IMR-90 (cell line): ENCODE measurements at regions not wholly inside any gene's neighbourhood (a gene's known extent, or its start where the extent isn't known, plus 50 kb on each side); places are given as distances from the start of the nearest gene placed in this dataset.

Experiments used
- ATAC-seq: fragments of 200-7000 bp; cut with Tn5 transposase; 2 replicates; pipeline ENCODE4 v1.9.1; 2020; ENCODE audit warnings: low read depth, mild to moderate bottlenecking, moderate library complexity
- BruUV-seq: library from RNA; stranded (reverse); fragments of 400-500 nt; replicated peaks from 2 replicates; lab custom pipeline; 2021; lab: Mats Ljungman, UMichigan
- CTCF ChIA-PET: fragments of 300-600 bp; formaldehyde crosslinking; extraction: SDS; loops from one replicate; lab custom pipeline; 2021; ENCODE audit warnings: antibody characterized with exemption; lab: Yijun Ruan, JAX
- POLR2A ChIA-PET: fragments of 300-600 bp; sonication (Branson Sonifier 250); formaldehyde crosslinking; loops from one replicate; lab custom pipeline; 2022; ENCODE audit warnings: antibody characterized with exemption; ENCODE audit not compliant: unreplicated experiment; lab: Charles Lee
- DNase-seq: peaks from one replicate; pipeline ENCODE4 v3.0.0; 2013
- H2AFZ ChIP-seq: replicated peaks from 2 replicates; pipeline ENCODE3; 2013; ENCODE audit warnings: low read length, mild to moderate bottlenecking; ENCODE audit not compliant: poor library complexity
- H2AK5ac ChIP-seq: 2 replicates; pipeline ENCODE4 v1.6.1; 2013; ENCODE audit warnings: low read depth, low read length, inconsistent platforms
- H2AK9ac ChIP-seq: replicated peaks from 2 replicates; pipeline ENCODE3; 2013; ENCODE audit warnings: mild to moderate bottlenecking, low read depth, low read length, moderate library complexity; ENCODE audit not compliant: poor library complexity
- H2BK120ac ChIP-seq: 2 replicates; pipeline ENCODE4 v1.6.1; 2013; ENCODE audit warnings: low read depth, low read length, inconsistent platforms
- H2BK15ac ChIP-seq: 3 replicates; pipeline ENCODE4 v1.6.1; 2013; ENCODE audit warnings: low read depth, low read length, inconsistent platforms
- H2BK20ac ChIP-seq: 2 replicates; pipeline ENCODE4 v1.6.1; 2013; ENCODE audit warnings: low read depth, mild to moderate bottlenecking, inconsistent platforms, low read length, moderate library complexity
- H2BK5ac ChIP-seq: 2 replicates; pipeline ENCODE4 v1.6.1; 2013; ENCODE audit warnings: mild to moderate bottlenecking, low read depth, low read length, inconsistent platforms; ENCODE audit not compliant: poor library complexity, severe bottlenecking
- H3K14ac ChIP-seq: replicated peaks from 2 replicates; pipeline ENCODE4 v1.6.1; 2013; ENCODE audit warnings: low read depth, low read length, inconsistent platforms
- H3K18ac ChIP-seq: 2 replicates; pipeline ENCODE4 v1.6.1; 2013; ENCODE audit warnings: low read depth, low read length, control low read depth
- H3K23ac ChIP-seq: 2 replicates; pipeline ENCODE4 v1.6.1; 2013; ENCODE audit warnings: low read depth, low read length, inconsistent platforms
- H3K27ac ChIP-seq: 2 replicates; pipeline ENCODE4 v1.5.1; 2013; ENCODE audit warnings: mild to moderate bottlenecking, control low read depth, low read length; ENCODE audit not compliant: insufficient read depth
- H3K27me3 ChIP-seq: 2 replicates; pipeline ENCODE4 v1.6.1; 2013; ENCODE audit warnings: low read length; ENCODE audit not compliant: control insufficient read depth, insufficient read depth
- H3K36me3 ChIP-seq: 2 replicates; pipeline ENCODE4 v1.6.1; 2013; ENCODE audit warnings: low read length, mixed read lengths; ENCODE audit not compliant: control insufficient read depth, insufficient read depth
- H3K4ac ChIP-seq: 2 replicates; pipeline ENCODE4 v1.6.1; 2013; ENCODE audit warnings: low read depth, low read length, inconsistent platforms
- H3K4me1 ChIP-seq: 2 replicates; pipeline ENCODE4 v1.6.1; 2013; ENCODE audit warnings: low read length, mixed read lengths; ENCODE audit not compliant: control insufficient read depth, insufficient read depth
- H3K4me2 ChIP-seq: 2 replicates; pipeline ENCODE4 v1.6.1; 2013; ENCODE audit warnings: low read depth, mild to moderate bottlenecking, control low read depth, low read length, moderate library complexity
- H3K4me3 ChIP-seq: 2 replicates; pipeline ENCODE4 v1.5.1; 2013; ENCODE audit warnings: low read depth, mild to moderate bottlenecking, control low read depth, low read length, moderate library complexity; ENCODE audit not compliant: insufficient read depth
- H3K56ac ChIP-seq: 2 replicates; pipeline ENCODE4 v1.6.1; 2013; ENCODE audit warnings: low read length, inconsistent platforms; ENCODE audit not compliant: insufficient read depth; ENCODE audit errors: extremely low read depth
- H3K79me1 ChIP-seq, 2 experiments: 2 replicates each; pipeline ENCODE4 v1.6.1; 2013; ENCODE audit warnings: low read length in 2 of 2, inconsistent platforms in 1 of 2, low read depth in 1 of 2
- H3K9ac ChIP-seq: 2 replicates; pipeline ENCODE4 v1.6.1; 2013; ENCODE audit warnings: low read depth, low read length, control low read depth
- H3K9me1 ChIP-seq: 2 replicates; pipeline ENCODE4 v1.6.1; 2013; ENCODE audit warnings: low read length, inconsistent platforms; ENCODE audit not compliant: insufficient read depth
- H3K9me3 ChIP-seq: 2 replicates; pipeline ENCODE4 v1.6.1; 2013; ENCODE audit warnings: low read length; ENCODE audit not compliant: control insufficient read depth, insufficient read depth
- H4K20me1 ChIP-seq: 2 replicates; pipeline ENCODE4 v1.6.1; 2013; ENCODE audit warnings: low read length, inconsistent platforms; ENCODE audit not compliant: insufficient read depth
- H4K5ac ChIP-seq: 2 replicates; pipeline ENCODE4 v1.6.1; 2013; ENCODE audit warnings: mild to moderate bottlenecking, low read depth, low read length, control low read depth
- H4K8ac ChIP-seq, 2 experiments: 2 replicates each; pipeline ENCODE4 v1.6.1; 2013; ENCODE audit warnings: low read depth in 2 of 2, low read length in 2 of 2, control low read depth in 1 of 2, inconsistent platforms in 1 of 2
- H4K91ac ChIP-seq: 2 replicates; pipeline ENCODE4 v1.6.1; 2013; ENCODE audit warnings: low read depth, low read length, inconsistent platforms; ENCODE audit not compliant: insufficient read depth
- BHLHE40 ChIP-seq: fragments of 150-350 bp; IDR thresholded peaks from 2 replicates; pipeline ENCODE4 v1.6.1; 2016; ENCODE audit warnings: mild to moderate bottlenecking, low read depth, low read length
- CHD1 ChIP-seq: IDR thresholded peaks from 2 replicates; pipeline ENCODE4 v1.6.1; 2012; ENCODE audit warnings: low read depth, low read length, improper control_type of control experiment
- CTCF ChIP-seq: conservative IDR thresholded peaks from 2 replicates; pipeline ENCODE4 v1.5.1; 2012; ENCODE audit warnings: mild to moderate bottlenecking, low read depth, low read length, improper control_type of control experiment
- FOS ChIP-seq: fragments of 150-350 bp; IDR thresholded peaks from 2 replicates; pipeline ENCODE4 v1.6.1; 2016; ENCODE audit warnings: low read depth, low read length
- MAFK ChIP-seq: IDR thresholded peaks from 2 replicates; pipeline ENCODE4 v1.6.1; 2012; ENCODE audit warnings: low read depth, low read length, improper control_type of control experiment
- MXI1 ChIP-seq: IDR thresholded peaks from 2 replicates; pipeline ENCODE4 v1.6.1; 2012; ENCODE audit warnings: low read depth, mild to moderate bottlenecking, low read length, moderate library complexity, borderline replicate concordance
- POLR2A ChIP-seq: IDR thresholded peaks from 2 replicates; pipeline ENCODE4 v1.6.1; 2012; ENCODE audit warnings: mild to moderate bottlenecking, low read depth, low read length
- RAD21 ChIP-seq: IDR thresholded peaks from 2 replicates; pipeline ENCODE4 v1.6.1; 2012; ENCODE audit warnings: low read length, improper control_type of control experiment
- RCOR1 ChIP-seq: IDR thresholded peaks from 2 replicates; pipeline ENCODE4 v1.6.1; 2012; ENCODE audit warnings: mild to moderate bottlenecking, low read length, improper control_type of control experiment; ENCODE audit not compliant: insufficient replicate concordance
- RFX5 ChIP-seq: IDR thresholded peaks from 2 replicates; pipeline ENCODE4 v1.8.0; 2012; ENCODE audit warnings: low read depth, mild to moderate bottlenecking, low read length, moderate library complexity
- SMC3 ChIP-seq: fragments of 150-350 bp; IDR thresholded peaks from 2 replicates; pipeline ENCODE4 v1.6.1; 2016; ENCODE audit warnings: low read depth, mild to moderate bottlenecking, antibody characterized with exemption, low read length, moderate library complexity
- WGBS, 2 experiments: methylation state at CpG; one replicate each; pipeline versions ENCODE4 v1.1.5 to v1.1.7; 2013; ENCODE audit warnings: missing lambda C conversion rate in 2 of 2; ENCODE audit not compliant: insufficient read length in 1 of 2; ENCODE audit errors: extremely low coverage in 2 of 2; 5-methylcytosine and 5-hydroxymethylcytosine counted together
- dilution Hi-C: fragments of 300-500 bp; cut with HindIII; formaldehyde crosslinking; loops from one replicate; pipeline ENCODE4 v1.14.3; 2018; ENCODE audit warnings: low sequenced_read_pairs; ENCODE audit not compliant: unreplicated experiment
- in situ Hi-C: fragments of 300-500 bp; cut with MboI; formaldehyde crosslinking; loops from 3 replicates; pipeline ENCODE4 v1.14.3; 2019; ENCODE audit warnings: low sequenced_read_pairs, inconsistent platforms, mixed read lengths
- intact Hi-C: fragments of 100-400 bp; cut with micrococcal nuclease; formaldehyde crosslinking; loops from 2 replicates; pipeline ENCODE4 v1.10.0; 2022

- H4K5ac ChIP-seq, result no peak overlapping the region
- no peak overlapping the region for H3K23ac ChIP-seq
- no TSS peak for BruUV-seq
- DNase-seq (no peak), ATAC-seq (no peak)
- no peaks in the 10 kb centered on the region for H3K9me3 ChIP-seq
- H4K8ac ChIP-seq, result no peak overlapping the region
- H3K56ac ChIP-seq, result no peak overlapping the region
- no peaks in the 10 kb centered on the region for H3K36me3 ChIP-seq
- ChIA-PET CTCF (no interaction called here), POLR2A (no interaction called here)
- H3K79me1 ChIP-seq, result no peaks in the 10 kb centered on the region
- H3K4me2 ChIP-seq, result no peak overlapping the region
- no peak for TF ChIP-seq MAFK
- TF ChIP-seq POLR2A, result no peak
- no peak for TF ChIP-seq RCOR1
- no peak for TF ChIP-seq SMC3
- TF ChIP-seq CTCF, result no peak
- TF ChIP-seq FOS, result no peak
- TF ChIP-seq MXI1, result no peak
- no peak for TF ChIP-seq CHD1
- TF ChIP-seq RAD21, result no peak
- no peak for TF ChIP-seq RFX5
- TF ChIP-seq BHLHE40, result no peak
- no peaks in the 10 kb centered on the region for H3K9me1 ChIP-seq
- no peaks in the 10 kb centered on the region for H4K20me1 ChIP-seq
- no peak overlapping the region for H3K27ac ChIP-seq
- WGBS, 2 experiments, result 53% methylated on average over 5 of the region's 15 CpGs; no CpG with 5 or more reads in 1 of the 2 experiments
- H4K91ac ChIP-seq, result no peak overlapping the region
- H2BK15ac ChIP-seq, result no peak overlapping the region
- H2AK5ac ChIP-seq, result no peak overlapping the region
- H3K4me3 ChIP-seq, result no peak overlapping the region
- H3K9ac ChIP-seq, result no peak overlapping the region
- no peaks in the 10 kb centered on the region for H3K4me1 ChIP-seq
- intact Hi-C loops (no loop called here), in situ Hi-C loops (no loop called here), dilution Hi-C loops (no loop called here)
- H2AFZ ChIP-seq, result no peak overlapping the region
- no peak overlapping the region for H3K4ac ChIP-seq
- no peak overlapping the region for H3K18ac ChIP-seq
- H3K14ac ChIP-seq, result no peak overlapping the region
- H2BK120ac ChIP-seq, result no peak overlapping the region
- H3K27me3 ChIP-seq, result peaks cover 46% of the 10 kb centered on the region
- H2AK9ac ChIP-seq, result no peak overlapping the region
- H2BK5ac ChIP-seq, result no peak overlapping the region
- no peak overlapping the region for H2BK20ac ChIP-seq
Observed at GRCh38 chr2:235191486-235191885, 239.7 kb downstream of the SH3BP4 start.
